Immature natural killer cell (primary cell): ENCODE measurements at regions not wholly inside any gene's neighbourhood (a gene's known extent, or its start where the extent isn't known, plus 50 kb on each side); places are given as distances from the start of the nearest gene placed in this dataset.

Experiments
- DNase-seq, 3 donors: peaks; one replicate each; pipeline ENCODE4 v3.0.0; 2022; ENCODE audit warnings: mixed read lengths in 1 of 3
- H3K27ac Mint-ChIP-seq, 6 donors: one replicate each; pipeline ENCODE4 v1.8.0; 2020; ENCODE audit warnings: mixed read lengths in 6 of 6, mild to moderate bottlenecking in 5 of 6, inconsistent platforms in 4 of 6, moderate library complexity in 3 of 6
- H3K27me3 Mint-ChIP-seq, 3 donors: one replicate each; pipeline ENCODE4 v1.8.0; 2020 to 2021; ENCODE audit warnings: low read depth in 3 of 3, mild to moderate bottlenecking in 3 of 3, mixed read lengths in 3 of 3, moderate library complexity in 3 of 3, inconsistent platforms in 1 of 3
- H3K36me3 Mint-ChIP-seq, 3 donors: one replicate each; pipeline ENCODE4 v1.8.0; 2020; ENCODE audit warnings: mixed read lengths in 3 of 3, inconsistent platforms in 2 of 3, mild to moderate bottlenecking in 2 of 3
- H3K4me1 Mint-ChIP-seq, 2 donors: one replicate each; pipeline ENCODE4 v1.8.0; 2020; ENCODE audit warnings: inconsistent platforms in 2 of 2, mild to moderate bottlenecking in 2 of 2, mixed read lengths in 2 of 2, moderate library complexity in 1 of 2
- H3K4me3 Mint-ChIP-seq, 5 donors: one replicate each; pipeline ENCODE4 v1.8.0; 2020; ENCODE audit warnings: mild to moderate bottlenecking in 5 of 5, mixed read lengths in 5 of 5, inconsistent platforms in 3 of 5, moderate library complexity in 3 of 5
- H3K9me3 Mint-ChIP-seq, 6 donors: one replicate each; pipeline ENCODE4 v1.8.0; 2020; ENCODE audit warnings: mild to moderate bottlenecking in 6 of 6, mixed read lengths in 6 of 6, inconsistent platforms in 4 of 6, moderate library complexity in 3 of 6

- Mint-ChIP-seq H3K4me1 (no peaks in the 10 kb centered on the region), H3K36me3 (no peaks in the 10 kb centered on the region), H3K4me3 (no peak overlapping the region), H3K27me3 (peaks cover 0 to 2% (median 0%) of the 10 kb centered on the region in 3 donors), H3K27ac (no peak overlapping the region), H3K9me3 (peaks cover 0 to 6% (median 0%) of the 10 kb centered on the region in 6 donors)
- no peak for DNase-seq
Measured at GRCh38 chr12:82057770-82058169, 298.6 kb upstream of the PPFIA2 start.

- Mint-ChIP-seq H3K36me3 (no peaks in the 10 kb centered on the region), H3K4me1 (no peaks in the 10 kb centered on the region), H3K27me3 (peaks cover 0 to 2% (median 0%) of the 10 kb centered on the region in 3 donors), H3K4me3 (no peak overlapping the region), H3K9me3 (peaks cover 0 to 6% (median 0%) of the 10 kb centered on the region in 6 donors), H3K27ac (no peak overlapping the region)
- DNase-seq: no peak
Measured at GRCh38 chr12:82055391-82055790, 296.2 kb upstream of the PPFIA2 start.

- Mint-ChIP-seq H3K4me1 (no peaks in the 10 kb centered on the region), H3K4me3 (no peak overlapping the region), H3K27me3 (peaks cover 0 to 2% (median 0%) of the 10 kb centered on the region in 3 donors), H3K36me3 (no peaks in the 10 kb centered on the region), H3K9me3 (peaks cover 0 to 6% (median under 1%) of the 10 kb centered on the region in 6 donors), H3K27ac (no peak overlapping the region)
- DNase-seq: no peak
Measured at GRCh38 chr12:82054566-82054965, 295.4 kb upstream of the PPFIA2 start.

GRCh38 chr12:82047446-82047845 lies 288.3 kb upstream of the PPFIA2 start:
- Mint-ChIP-seq H3K27me3 (no peaks in the 10 kb centered on the region), H3K4me3 (no peak overlapping the region), H3K9me3 (peaks cover 0 to 8% (median 1%) of the 10 kb centered on the region in 6 donors), H3K27ac (no peak overlapping the region), H3K4me1 (no peaks in the 10 kb centered on the region), H3K36me3 (no peaks in the 10 kb centered on the region)
- DNase-seq: no peak

GRCh38 chr12:82040987-82041743 lies 282.0 kb upstream of the PPFIA2 start:
- Mint-ChIP-seq H3K4me3 (no peak overlapping the region), H3K27ac (no peak overlapping the region), H3K4me1 (no peaks in the 10 kb centered on the region), H3K9me3 (peaks cover 0 to 2% (median under 1%) of the 10 kb centered on the region in 6 donors), H3K27me3 (peaks cover 0 to 3% (median 2%) of the 10 kb centered on the region in 3 donors), H3K36me3 (no peaks in the 10 kb centered on the region)
- DNase-seq: no peak

GRCh38 chr12:82034769-82035168 lies 275.6 kb upstream of the PPFIA2 start:
- H3K9me3 Mint-ChIP-seq: peaks cover 0 to 10% (median 5%) of the 10 kb centered on the region in 6 donors
- H3K4me3 Mint-ChIP-seq: no peak overlapping the region
- H3K36me3 Mint-ChIP-seq: no peaks in the 10 kb centered on the region

GRCh38 chr12:82029936-82030335 lies 270.8 kb upstream of the PPFIA2 start:
- Mint-ChIP-seq H3K27me3 (peaks cover 0 to 2% (median 0%) of the 10 kb centered on the region in 3 donors), H3K4me1 (peaks cover 0 to 6% of the 10 kb centered on the region in 2 donors), H3K36me3 (no peaks in the 10 kb centered on the region), H3K27ac (no peak overlapping the region), H3K4me3 (no peak overlapping the region), H3K9me3 (peaks cover 0 to 2% (median under 1%) of the 10 kb centered on the region in 6 donors)
- no peak for DNase-seq

More at GRCh38 chr12:82034769-82035168, 275.6 kb upstream of the PPFIA2 start:
- H3K27ac Mint-ChIP-seq: no peak overlapping the region
- H3K27me3 Mint-ChIP-seq: no peaks in the 10 kb centered on the region
- no peak for DNase-seq
- no peaks in the 10 kb centered on the region for H3K4me1 Mint-ChIP-seq

- Mint-ChIP-seq H3K9me3 (no peaks in the 10 kb centered on the region), H3K27me3 (peaks cover 0 to 6% (median 0%) of the 10 kb centered on the region in 3 donors), H3K36me3 (no peaks in the 10 kb centered on the region), H3K4me3 (no peak overlapping the region), H3K27ac (no peak overlapping the region), H3K4me1 (peaks cover 0 to 6% of the 10 kb centered on the region in 2 donors)
- no peak for DNase-seq
Measured at GRCh38 chr12:82028772-82029171, 269.6 kb upstream of the PPFIA2 start.

GRCh38 chr12:82027612-82028011 lies 268.5 kb upstream of the PPFIA2 start:
- Mint-ChIP-seq H3K27ac (no peak overlapping the region), H3K9me3 (no peaks in the 10 kb centered on the region), H3K4me3 (no peak overlapping the region), H3K27me3 (peaks cover 0 to 6% (median 0%) of the 10 kb centered on the region in 3 donors), H3K36me3 (no peaks in the 10 kb centered on the region), H3K4me1 (peaks cover 0 to 6% of the 10 kb centered on the region in 2 donors)
- DNase-seq: no peak

GRCh38 chr12:82025462-82025861 lies 266.3 kb upstream of the PPFIA2 start:
- no peak overlapping the region for H3K27ac Mint-ChIP-seq
- DNase-seq: no peak
- H3K4me1 Mint-ChIP-seq: peaks cover 0 to 6% of the 10 kb centered on the region in 2 donors
- no peaks in the 10 kb centered on the region for H3K9me3 Mint-ChIP-seq
- no peak overlapping the region for H3K4me3 Mint-ChIP-seq
- peaks cover 0 to 6% (median 0%) of the 10 kb centered on the region in 3 donors for H3K27me3 Mint-ChIP-seq
- no peaks in the 10 kb centered on the region for H3K36me3 Mint-ChIP-seq

GRCh38 chr12:82019533-82019932 lies 260.4 kb upstream of the PPFIA2 start:
- no peaks in the 10 kb centered on the region for H3K9me3 Mint-ChIP-seq
- H3K36me3 Mint-ChIP-seq: no peaks in the 10 kb centered on the region
- H3K27me3 Mint-ChIP-seq: peaks cover 0 to 4% (median 2%) of the 10 kb centered on the region in 3 donors
- H3K27ac Mint-ChIP-seq: no peak overlapping the region
- H3K4me3 Mint-ChIP-seq: no peak overlapping the region
- H3K4me1 Mint-ChIP-seq: peaks cover 0 to under 1% of the 10 kb centered on the region in 2 donors
- peak in 2 of 3 donors; percentile 5 to 9 for DNase-seq

GRCh38 chr12:82015623-82016347 lies 256.6 kb upstream of the PPFIA2 start:
- no peak overlapping the region for H3K4me3 Mint-ChIP-seq
- DNase-seq: no peak
- H3K27ac Mint-ChIP-seq: no peak overlapping the region
- peaks cover 0 to 2% of the 10 kb centered on the region in 2 donors for H3K4me1 Mint-ChIP-seq
- H3K9me3 Mint-ChIP-seq: peaks cover 0 to 2% (median 0%) of the 10 kb centered on the region in 6 donors
- H3K36me3 Mint-ChIP-seq: no peaks in the 10 kb centered on the region
- H3K27me3 Mint-ChIP-seq: peaks cover 0 to 2% (median 0%) of the 10 kb centered on the region in 3 donors

GRCh38 chr12:82012176-82012575 lies 253.0 kb upstream of the PPFIA2 start:
- peaks cover 0 to 2% (median 0%) of the 10 kb centered on the region in 3 donors for H3K27me3 Mint-ChIP-seq
- DNase-seq: no peak
- peaks cover 0 to 2% of the 10 kb centered on the region in 2 donors for H3K4me1 Mint-ChIP-seq
- no peaks in the 10 kb centered on the region for H3K36me3 Mint-ChIP-seq
- H3K4me3 Mint-ChIP-seq: no peak overlapping the region
- H3K9me3 Mint-ChIP-seq: peaks cover 0 to 2% (median 0%) of the 10 kb centered on the region in 6 donors
- no peak overlapping the region for H3K27ac Mint-ChIP-seq

GRCh38 chr12:82009524-82009923 lies 250.4 kb upstream of the PPFIA2 start:
- DNase-seq: no peak
- H3K4me3 Mint-ChIP-seq: no peak overlapping the region
- H3K27me3 Mint-ChIP-seq: peaks cover 0 to 3% (median 2%) of the 10 kb centered on the region in 3 donors
- peaks cover 0 to 1% of the 10 kb centered on the region in 2 donors for H3K4me1 Mint-ChIP-seq
- no peak overlapping the region for H3K27ac Mint-ChIP-seq
- no peaks in the 10 kb centered on the region for H3K36me3 Mint-ChIP-seq
- peaks cover 0 to 2% (median 0%) of the 10 kb centered on the region in 6 donors for H3K9me3 Mint-ChIP-seq
